ENCODE measurements at regions not wholly inside any gene's neighbourhood (a gene's known extent, or its start where the extent isn't known, plus 50 kb on each side); places are given as distances from the start of the nearest gene placed in this dataset.

GRCh38 chr3:192040282-192041043 lies 579.5 kb downstream of the PYDC2 start:
- Histone ChIP-seq H3K36me3 (no peaks in the 10 kb centered on the region), H3K27me3 (no peaks in the 10 kb centered on the region), H3K4me3 (no peak overlapping the region), H3K4me1 (ENCODE audit: low read depth) (no peaks in the 10 kb centered on the region), H3K27ac (no peak overlapping the region), H3K9me3 (ENCODE audit: low read depth) (no peaks in the 10 kb centered on the region)
- no peak for DNase-seq (ENCODE audit: low read depth in 1 of 2, low spot score in 1 of 2)
- TF ChIP-seq CTCF (IDR thresholded peaks at IDR 0.05; ENCODE audit: low read depth, low read length): no peak

GRCh38 chr3:192042116-192042515 lies 581.2 kb downstream of the PYDC2 start:
- H3K4me1 ChIP-seq (ENCODE audit: low read depth): no peaks in the 10 kb centered on the region
- no peak for TF ChIP-seq CTCF (IDR thresholded peaks at IDR 0.05; ENCODE audit: low read depth, low read length)
- H3K9me3 ChIP-seq (ENCODE audit: low read depth): no peaks in the 10 kb centered on the region
- H3K36me3 ChIP-seq: no peaks in the 10 kb centered on the region
- no peak overlapping the region for H3K27ac ChIP-seq
- DNase-seq (ENCODE audit: low read depth in 1 of 2, low spot score in 1 of 2): no peak
- no peak overlapping the region for H3K4me3 ChIP-seq
- no peaks in the 10 kb centered on the region for H3K27me3 ChIP-seq

GRCh38 chr3:192054881-192055280 lies 593.9 kb downstream of the PYDC2 start:
- no peaks in the 10 kb centered on the region for H3K9me3 ChIP-seq (ENCODE audit: low read depth)
- DNase-seq (ENCODE audit: low read depth in 1 of 2, low spot score in 1 of 2): no peak
- H3K4me3 ChIP-seq: no peak overlapping the region
- H3K27ac ChIP-seq: no peak overlapping the region
- H3K4me1 ChIP-seq (ENCODE audit: low read depth): no peaks in the 10 kb centered on the region
- no peak for TF ChIP-seq CTCF (IDR thresholded peaks at IDR 0.05; ENCODE audit: low read depth, low read length)
- no peaks in the 10 kb centered on the region for H3K27me3 ChIP-seq
- H3K36me3 ChIP-seq: no peaks in the 10 kb centered on the region

- DNase-seq (ENCODE audit: low read depth in 1 of 2, low spot score in 1 of 2): no peak
- Histone ChIP-seq H3K27ac (no peak overlapping the region), H3K4me3 (no peak overlapping the region), H3K27me3 (no peaks in the 10 kb centered on the region), H3K9me3 (ENCODE audit: low read depth) (no peaks in the 10 kb centered on the region), H3K36me3 (no peaks in the 10 kb centered on the region), H3K4me1 (ENCODE audit: low read depth) (no peaks in the 10 kb centered on the region)
- TF ChIP-seq CTCF (IDR thresholded peaks at IDR 0.05; ENCODE audit: low read depth, low read length): no peak
Measured at GRCh38 chr3:192055946-192056345, 595.0 kb downstream of the PYDC2 start.

- Histone ChIP-seq H3K4me1 (ENCODE audit: low read depth) (no peaks in the 10 kb centered on the region), H3K4me3 (no peak overlapping the region), H3K36me3 (no peaks in the 10 kb centered on the region), H3K9me3 (ENCODE audit: low read depth) (no peaks in the 10 kb centered on the region), H3K27ac (no peak overlapping the region), H3K27me3 (no peaks in the 10 kb centered on the region)
- DNase-seq (ENCODE audit: low read depth in 1 of 2, low spot score in 1 of 2): no peak
- no peak for TF ChIP-seq CTCF (IDR thresholded peaks at IDR 0.05; ENCODE audit: low read depth, low read length)
Measured at GRCh38 chr3:192057261-192057660, 596.3 kb downstream of the PYDC2 start.
